Stimulated activated CD8-positive, alpha-beta memory T cell treated with anti-CD3 and anti-CD28 coated beads, Interleukin-12 subunit alpha, Interleukin-12 subunit beta, amount 100 ng/mL, for 24 hours (primary cell): ENCODE measurements at regions not wholly inside any gene's neighbourhood (a gene's known extent, or its start where the extent isn't known, plus 50 kb on each side); places are given as distances from the start of the nearest gene placed in this dataset.
"Not testable (repeated sequence)": the region's sequence is repeated elsewhere in the genome, so short reads cannot be mapped to it uniquely, and the experiment has no call there.

Experiments used
- DNase-seq: peaks from one replicate; pipeline ENCODE4 v3.0.0-alpha.2; 2020; ENCODE audit errors: extremely low read depth

- DNase-seq: no peak
These were observed 160.1 kb upstream of the CDH5 start for GRCh38 chr16:66206363-66206762.

GRCh38 chr16:66205287-66206231 lies 160.9 kb upstream of the CDH5 start:
- no peak for DNase-seq

GRCh38 chr16:66204756-66205155 lies 161.7 kb upstream of the CDH5 start:
- no peak for DNase-seq

GRCh38 chr16:66203476-66203875 lies 163.0 kb upstream of the CDH5 start:
- DNase-seq: no peak

GRCh38 chr16:66199189-66199588 lies 167.3 kb upstream of the CDH5 start:
- DNase-seq: no peak

GRCh38 chr16:66198641-66199040 lies 167.8 kb upstream of the CDH5 start:
- DNase-seq: no peak

GRCh38 chr16:66197668-66198278 lies 168.7 kb upstream of the CDH5 start:
- DNase-seq: no peak

- no peak for DNase-seq
These were observed 169.7 kb upstream of the CDH5 start for GRCh38 chr16:66196770-66197169.

- no peak for DNase-seq
These were observed 171.6 kb upstream of the CDH5 start for GRCh38 chr16:66194866-66195265.

GRCh38 chr16:66193543-66194229 lies 172.8 kb upstream of the CDH5 start:
- no peak for DNase-seq

GRCh38 chr16:66190411-66190810 lies 176.1 kb upstream of the CDH5 start:
- no peak for DNase-seq

GRCh38 chr16:66189951-66190350 lies 176.5 kb upstream of the CDH5 start:
- no peak for DNase-seq

GRCh38 chr16:66188917-66189725 lies 177.4 kb upstream of the CDH5 start:
- DNase-seq: no peak

GRCh38 chr16:66186251-66186785 lies 180.2 kb upstream of the CDH5 start:
- DNase-seq: no peak

GRCh38 chr16:66182592-66182991 lies 183.9 kb upstream of the CDH5 start:
- no peak for DNase-seq

- no peak for DNase-seq
These were observed 189.8 kb upstream of the CDH5 start for GRCh38 chr16:66176731-66177130.

GRCh38 chr16:66176111-66176510 lies 190.4 kb upstream of the CDH5 start:
- DNase-seq: no peak

GRCh38 chr16:66175636-66176035 lies 190.9 kb upstream of the CDH5 start:
- DNase-seq: no peak

- no peak for DNase-seq
These were observed 191.4 kb upstream of the CDH5 start for GRCh38 chr16:66175058-66175457.

- DNase-seq: not testable (repeated sequence)
These were observed 192.7 kb upstream of the CDH5 start for GRCh38 chr16:66173796-66174195.

GRCh38 chr16:66173181-66173580 lies 193.3 kb upstream of the CDH5 start:
- not testable (repeated sequence) for DNase-seq
